ENCODE measurements at regions not wholly inside any gene's neighbourhood (a gene's known extent, or its start where the extent isn't known, plus 50 kb on each side); places are given as distances from the start of the nearest gene placed in this dataset.
A peak's percentile ranks its signal among the peaks of the same experiment; 100 is the strongest.

DNA sequence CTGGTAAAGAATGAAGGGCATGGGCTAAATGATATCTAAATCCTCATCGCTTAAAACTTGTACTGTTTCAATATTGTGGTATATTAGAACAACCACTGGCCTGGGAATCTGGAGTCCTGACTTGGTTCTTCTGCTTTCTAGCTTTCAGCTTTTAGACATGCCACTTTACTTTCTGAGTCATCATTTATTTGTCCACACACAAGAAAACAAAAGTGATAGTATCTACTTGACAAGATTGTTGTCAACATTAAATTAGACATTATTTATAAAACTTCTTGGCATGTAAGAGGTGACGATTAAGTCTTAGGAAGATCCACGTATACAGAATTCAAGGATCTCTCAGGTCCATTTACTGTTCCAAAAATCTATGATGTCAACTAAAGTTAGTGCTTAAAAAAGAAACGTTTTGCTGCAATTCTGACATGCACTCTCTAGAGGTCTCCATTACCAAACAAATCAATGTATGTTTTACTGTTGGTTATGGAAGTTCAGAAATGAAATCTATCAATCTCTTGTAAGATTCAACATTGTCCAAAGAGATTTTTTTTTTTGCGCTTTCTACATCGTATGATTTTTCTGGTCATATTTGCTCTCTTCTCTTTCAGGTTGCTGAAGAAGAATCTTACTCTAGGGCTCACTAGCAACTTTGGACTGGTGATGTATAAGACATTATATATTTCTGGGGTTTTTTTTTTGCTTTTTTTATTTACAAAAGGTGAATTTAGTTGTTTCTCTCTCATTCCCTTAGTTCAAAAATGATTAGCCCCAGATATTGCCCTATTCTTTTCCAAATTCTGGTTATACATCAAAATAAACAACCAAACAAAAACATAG lies 53.6 kb upstream of the DYNC1I1 start:
- peak; percentile 20 to 33 for DNase-seq (ENCODE audit: low read depth in 2 of 2)

DNA sequence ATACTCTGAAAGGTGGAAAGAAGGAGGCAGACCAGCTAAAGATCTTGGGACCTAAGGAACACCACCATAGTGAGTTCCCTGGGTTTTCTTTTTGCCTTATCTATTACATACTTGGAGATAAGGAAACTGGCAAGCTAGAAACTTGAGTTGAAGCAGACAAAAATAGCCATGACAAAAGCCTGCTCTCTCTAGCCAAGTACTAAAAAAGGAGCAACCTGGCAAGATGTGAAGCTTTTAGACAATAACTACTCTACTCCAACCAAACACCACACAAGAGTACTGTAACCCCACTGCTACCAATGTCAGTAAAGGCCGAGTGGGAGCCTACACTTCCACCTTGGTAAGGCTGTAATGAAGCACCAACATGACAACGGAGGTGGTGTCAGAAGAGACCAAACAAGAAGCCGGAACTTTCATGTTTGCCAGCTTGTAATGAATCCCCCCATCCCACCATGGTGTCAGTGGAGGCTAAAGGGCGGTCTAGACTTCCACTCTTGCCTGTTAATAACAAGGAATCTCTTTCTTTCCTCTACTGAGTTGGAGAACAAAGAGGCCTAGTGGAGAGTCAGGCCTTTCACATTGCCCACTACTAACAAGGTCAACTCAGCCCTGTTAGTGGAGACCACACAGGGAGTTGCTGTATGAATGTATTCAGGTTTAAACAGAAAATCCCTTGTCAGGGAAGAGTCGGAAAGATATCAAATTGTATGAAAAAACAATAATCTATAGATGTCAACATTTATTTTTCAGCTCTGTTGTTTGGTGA lies 55.8 kb upstream of the DYNC1I1 start:
- no peak for DNase-seq (ENCODE audit: low read depth in 2 of 2)

- no peak for DNase-seq (ENCODE audit: low read depth in 2 of 2)
These were observed 57.1 kb upstream of the DYNC1I1 start for GRCh38 chr7:95715274-95715673.

DNA sequence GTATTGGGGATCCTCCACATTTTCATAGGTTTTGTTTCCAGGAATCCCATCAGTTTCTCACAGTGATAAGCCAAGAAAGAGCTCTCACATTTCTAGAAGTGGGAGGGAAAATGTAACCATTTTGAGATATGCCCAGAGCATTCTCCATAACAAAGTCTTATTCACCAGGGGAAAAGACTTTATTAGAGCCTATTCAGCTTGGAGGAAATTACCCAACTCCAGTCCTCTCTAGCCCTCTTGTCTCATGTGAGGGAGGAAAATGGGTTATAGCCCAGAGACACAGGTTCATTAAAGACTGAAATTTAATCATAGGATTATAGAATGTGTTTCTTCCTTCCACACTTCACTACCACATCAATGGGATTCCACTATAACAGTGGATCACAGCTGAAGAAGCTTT lies 61.6 kb upstream of the DYNC1I1 start:
- no peak for DNase-seq (ENCODE audit: low read depth in 2 of 2)

DNA sequence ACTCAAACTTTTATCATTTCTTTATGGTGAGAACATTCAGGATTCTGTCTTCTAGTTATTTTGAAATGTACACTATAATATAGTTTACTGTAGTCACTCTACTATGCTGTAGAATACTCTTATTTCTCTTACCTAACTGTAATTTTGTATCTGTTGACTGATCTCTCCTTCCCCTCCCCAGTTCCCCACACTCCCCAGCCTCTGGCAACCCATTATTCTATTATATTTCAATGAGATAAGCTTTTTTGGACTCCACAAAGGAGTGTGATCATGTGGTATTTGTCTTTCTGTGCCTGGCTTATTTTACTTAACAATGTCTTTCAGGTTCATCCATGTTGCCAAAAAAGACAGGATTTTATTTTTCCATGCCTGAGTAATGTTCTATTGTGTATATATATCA lies 71.4 kb upstream of the DYNC1I1 start:
- DNase-seq (ENCODE audit: low read depth in 2 of 2) = no peak

DNA sequence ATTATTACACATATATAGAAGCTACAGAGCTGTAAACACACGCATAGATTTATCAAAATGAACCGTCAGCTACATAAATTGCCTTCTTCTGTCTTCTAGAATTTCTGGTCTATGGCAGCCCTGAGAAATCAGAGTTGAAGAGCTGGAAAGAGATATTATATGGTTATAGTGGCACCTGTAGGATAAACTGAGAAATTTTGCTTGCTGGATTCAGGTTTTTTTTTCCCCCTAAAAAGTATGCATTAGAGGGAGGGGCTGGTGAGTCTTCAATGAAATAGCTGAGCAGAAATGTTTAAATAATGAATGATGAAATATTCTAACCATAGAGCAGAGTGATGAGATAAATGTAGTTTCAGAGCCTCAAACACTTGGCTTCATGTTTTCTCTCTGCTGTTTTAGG lies 78.0 kb upstream of the DYNC1I1 start:
- DNase-seq (ENCODE audit: low read depth in 2 of 2) = no peak

- DNase-seq (ENCODE audit: low read depth in 2 of 2) = no peak
These were observed 78.6 kb upstream of the DYNC1I1 start for GRCh38 chr7:95693551-95694333.

- DNase-seq (ENCODE audit: low read depth in 2 of 2) = no peak
These were observed 80.9 kb upstream of the DYNC1I1 start for GRCh38 chr7:95691464-95691863.

- DNase-seq (ENCODE audit: low read depth in 2 of 2) = peak in 1 of 2 donors; percentile 50
These were observed 81.9 kb upstream of the DYNC1I1 start for GRCh38 chr7:95690367-95690947.

GRCh38 chr7:95688931-95689495 lies 83.3 kb upstream of the DYNC1I1 start:
- DNase-seq (ENCODE audit: low read depth in 2 of 2) = peak in 1 of 2 donors; percentile 15

DNA sequence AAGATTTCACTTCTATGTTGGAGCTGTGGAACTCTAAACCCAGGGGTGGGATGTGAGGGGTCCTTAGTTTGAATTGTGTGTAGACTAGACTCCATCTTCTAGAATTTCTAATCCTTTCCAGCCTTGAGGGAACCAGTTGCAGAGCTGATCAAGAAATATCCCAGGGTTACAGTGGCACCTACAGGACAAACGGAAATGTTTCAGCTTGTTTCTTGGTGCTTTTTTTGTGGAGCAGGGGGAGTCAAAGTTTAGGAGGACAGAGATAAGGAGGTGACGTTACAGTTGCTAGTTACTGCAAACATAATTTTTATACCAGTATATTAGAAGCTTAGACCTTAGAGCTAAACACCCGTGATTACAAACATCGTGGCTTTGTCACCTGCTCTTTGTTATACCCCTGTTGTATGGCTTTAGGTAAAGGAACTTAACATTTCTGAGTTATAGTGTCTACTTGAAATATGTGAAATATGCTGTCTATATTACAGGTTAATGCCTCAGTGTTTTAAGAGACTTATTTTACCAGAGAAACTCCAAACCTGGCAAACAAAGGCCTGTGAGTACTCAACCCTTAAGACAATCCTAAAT lies 84.5 kb upstream of the DYNC1I1 start:
- peak in 1 of 2 donors; percentile 23 for DNase-seq (ENCODE audit: low read depth in 2 of 2)

DNA sequence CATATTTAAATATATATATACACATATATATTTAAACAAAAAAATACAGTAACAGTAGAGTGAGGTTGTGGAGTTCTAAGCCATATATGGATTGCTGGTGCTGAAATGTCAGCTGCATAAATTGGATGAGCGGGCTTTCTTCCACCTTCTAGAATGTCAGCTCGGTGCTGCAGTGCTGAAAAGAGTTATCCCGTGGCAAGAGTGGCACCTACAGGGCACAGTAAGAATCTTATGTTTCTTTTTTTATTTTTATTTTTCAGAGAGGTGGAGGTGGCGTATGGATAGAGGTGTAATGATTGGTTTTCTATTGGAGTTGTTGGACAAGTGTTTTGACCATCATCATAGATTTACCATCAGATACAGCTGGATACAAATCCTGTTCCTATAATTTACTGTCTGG lies 86.2 kb upstream of the DYNC1I1 start:
- DNase-seq (ENCODE audit: low read depth in 2 of 2) = peak; percentile 66 to 79

DNA sequence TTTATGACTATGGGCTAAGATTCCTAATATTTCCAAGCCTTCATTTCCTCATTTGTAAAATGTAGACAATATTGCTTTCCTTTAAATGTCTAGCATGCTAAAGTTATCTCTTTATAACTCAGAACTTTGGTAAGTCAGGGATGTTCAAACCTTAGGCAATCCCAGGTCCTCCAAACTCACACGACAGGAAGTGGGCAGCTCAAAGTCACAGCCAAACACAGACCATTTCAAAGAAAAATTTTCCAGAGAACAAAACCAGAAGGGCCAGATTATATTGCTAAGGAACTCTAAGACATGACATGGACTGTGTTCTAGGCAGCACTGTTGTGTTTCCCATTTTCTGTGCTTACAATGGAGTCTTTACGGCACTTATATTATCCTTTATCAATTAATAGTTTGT lies 87.8 kb upstream of the DYNC1I1 start:
- DNase-seq (ENCODE audit: low read depth in 2 of 2) = no peak

DNA sequence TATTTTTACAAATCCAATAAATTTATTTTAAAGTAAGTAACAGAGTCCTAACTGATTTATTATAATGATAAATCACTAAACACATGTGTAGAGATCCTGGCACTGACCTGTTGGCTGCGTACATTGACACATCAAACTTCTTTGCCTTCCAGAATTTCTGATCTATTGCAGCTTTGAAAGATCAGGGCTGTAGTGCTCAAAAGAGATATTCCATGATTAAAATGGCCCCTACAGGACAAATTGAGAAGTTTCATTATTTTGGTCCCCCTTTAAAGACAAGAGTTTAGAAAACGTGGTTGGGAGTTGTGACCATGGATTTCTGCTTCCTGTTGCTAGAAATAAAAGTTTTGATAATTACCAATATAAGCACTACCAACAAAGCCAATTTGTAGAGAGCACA lies 87.7 kb upstream of the PDK4 start:
- peak; percentile 52 to 66 for DNase-seq (ENCODE audit: low read depth in 2 of 2)

GRCh38 chr7:95682913-95683312 lies 86.6 kb upstream of the PDK4 start:
- DNase-seq (ENCODE audit: low read depth in 2 of 2) = no peak

- no peak for DNase-seq (ENCODE audit: low read depth in 2 of 2)
These were observed 80.4 kb upstream of the PDK4 start for GRCh38 chr7:95676691-95677090.

DNA sequence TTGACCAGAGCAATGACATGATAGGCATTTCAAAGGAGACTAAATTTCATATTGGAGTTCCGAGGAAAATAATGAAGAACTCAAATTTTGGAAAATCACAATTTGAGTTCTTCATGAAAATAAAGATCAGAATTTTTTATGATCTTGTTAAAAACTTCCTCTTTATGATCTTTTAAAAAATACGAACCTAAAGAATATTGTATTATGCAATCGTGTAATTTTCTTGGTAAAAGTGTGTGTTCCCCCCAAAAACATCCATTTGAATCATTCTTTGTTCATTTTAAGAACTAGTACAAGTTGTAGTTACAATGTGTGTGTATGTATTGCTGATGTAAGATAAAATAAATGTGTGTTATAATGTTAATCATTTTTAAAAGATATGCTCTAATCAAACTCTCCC lies 79.3 kb upstream of the PDK4 start:
- DNase-seq (ENCODE audit: low read depth in 2 of 2) = no peak

GRCh38 chr7:95675016-95675415 lies 78.7 kb upstream of the PDK4 start:
- no peak for DNase-seq (ENCODE audit: low read depth in 2 of 2)

DNA sequence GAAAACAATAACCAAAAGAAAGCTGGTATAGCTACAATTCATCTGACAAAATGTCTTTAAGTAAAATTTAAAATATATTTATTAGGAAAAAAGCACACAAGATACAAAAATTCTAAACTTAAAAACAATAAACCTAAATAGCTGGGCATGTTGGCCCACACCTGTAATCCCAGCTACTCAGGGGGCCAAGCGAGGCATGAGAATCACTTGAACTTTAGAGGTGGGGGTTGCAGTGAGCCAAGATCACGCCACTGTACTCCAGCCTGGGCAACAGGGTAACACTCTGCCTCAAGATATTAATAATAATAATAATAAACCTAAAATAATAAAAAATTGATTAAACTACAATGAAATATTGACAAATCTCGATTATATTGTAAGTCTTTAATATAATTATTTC lies 77.8 kb upstream of the PDK4 start:
- no peak for DNase-seq (ENCODE audit: low read depth in 2 of 2)

GRCh38 chr7:95672434-95672833 lies 76.1 kb upstream of the PDK4 start:
- DNase-seq (ENCODE audit: low read depth in 2 of 2) = no peak

DNA sequence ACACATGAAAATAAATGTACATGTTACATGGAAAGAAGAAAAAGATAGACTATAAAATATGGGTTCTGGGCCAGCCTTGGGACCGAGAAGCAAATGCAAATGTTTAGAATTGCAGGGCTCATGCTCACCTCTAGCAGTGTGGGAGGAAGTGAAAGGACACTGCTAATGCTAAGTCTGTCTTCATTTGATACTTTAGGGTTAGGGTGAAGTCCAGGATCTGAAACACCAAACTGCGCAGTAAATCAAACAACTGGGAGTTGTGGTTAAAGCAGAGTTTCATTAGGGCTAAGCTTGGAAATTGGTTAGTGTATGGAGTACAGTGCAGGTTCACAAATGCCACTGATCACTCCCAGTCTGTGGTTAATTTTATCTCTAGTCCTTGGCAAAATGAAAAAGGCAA lies 73.2 kb upstream of the PDK4 start:
- DNase-seq (ENCODE audit: low read depth in 2 of 2) = no peak
